LNCaP clone FGC (cell line): ENCODE measurements at regions not wholly inside any gene's neighbourhood (a gene's known extent, or its start where the extent isn't known, plus 50 kb on each side); places are given as distances from the start of the nearest gene placed in this dataset.

Experiments used
- DNase-seq: peaks from one replicate; pipeline ENCODE4 v3.0.0-alpha.2; 2011; ENCODE audit warnings: low read depth
- H3K4me3 ChIP-seq: 2 replicates; pipeline ENCODE4 v1.5.1; 2011; ENCODE audit warnings: mild to moderate bottlenecking, low read depth, low read length, control low read depth
- CTCF ChIP-seq: IDR thresholded peaks from 2 replicates; pipeline ENCODE4 v1.5.1; 2012; ENCODE audit warnings: mild to moderate bottlenecking; ENCODE audit not compliant: control insufficient read depth, insufficient read depth; ENCODE audit errors: extremely low read depth

GRCh38 chr13:50456111-50456510 lies 387.4 kb downstream of the DLEU7 start:
- H3K4me3 ChIP-seq, result no peak overlapping the region
- no peak for TF ChIP-seq CTCF
- no peak for DNase-seq

- H3K4me3 ChIP-seq, result no peak overlapping the region
- TF ChIP-seq CTCF, result no peak
- DNase-seq, result peak; percentile 83
Measured at GRCh38 chr13:50457415-50458393, 385.8 kb downstream of the DLEU7 start.

GRCh38 chr13:50459046-50459445 lies 384.4 kb downstream of the DLEU7 start:
- H3K4me3 ChIP-seq, result no peak overlapping the region
- DNase-seq, result no peak
- no peak for TF ChIP-seq CTCF

- no peak for TF ChIP-seq CTCF
- no peak overlapping the region for H3K4me3 ChIP-seq
- no peak for DNase-seq
Measured at GRCh38 chr13:50459658-50460057, 383.8 kb downstream of the DLEU7 start.

GRCh38 chr13:50460358-50460757 lies 383.1 kb downstream of the DLEU7 start:
- no peak for TF ChIP-seq CTCF
- DNase-seq, result peak; percentile 54
- H3K4me3 ChIP-seq, result no peak overlapping the region

GRCh38 chr13:50461189-50461588 lies 382.3 kb downstream of the DLEU7 start:
- TF ChIP-seq CTCF, result no peak
- no peak overlapping the region for H3K4me3 ChIP-seq

More at GRCh38 chr13:50461189-50461588, 382.3 kb downstream of the DLEU7 start:
- DNase-seq, result no peak
